ENCODE measurements at regions not wholly inside any gene's neighbourhood (a gene's known extent, or its start where the extent isn't known, plus 50 kb on each side); places are given as distances from the start of the nearest gene placed in this dataset.

DNA sequence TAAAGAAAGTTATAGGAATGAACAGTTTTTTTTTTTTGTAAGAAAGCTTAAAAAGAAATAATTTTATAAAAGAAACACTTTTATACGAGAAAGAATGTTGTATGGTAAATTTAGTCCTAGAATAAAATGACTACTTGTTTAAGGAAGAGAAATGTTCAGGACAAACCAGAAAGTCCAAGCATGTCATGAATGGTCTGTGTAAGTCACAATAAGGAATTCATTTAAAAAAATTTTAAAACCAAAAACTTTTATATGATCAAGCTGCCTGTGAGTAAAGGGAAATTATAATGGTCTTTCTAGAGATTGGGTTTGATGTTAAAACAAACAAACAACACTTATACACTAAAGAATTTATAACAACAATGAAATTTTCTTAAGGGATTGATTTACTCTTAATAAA is 858.9 kb upstream of the PCDH7 start:
- no peaks in the 10 kb centered on the region for H3K23me2 ChIP-seq (ENCODE audit: low read depth, low read length)
- H3K4me3 ChIP-seq (ENCODE audit: extremely low read depth in 1 of 4, insufficient read depth in 2 of 4, low read depth in 3 of 4, low read length in 4 of 4): no peak overlapping the region
- H3K4me2 ChIP-seq (ENCODE audit: insufficient read depth in 1 of 2, low read depth in 2 of 2, low read length in 2 of 2): no peak overlapping the region
- POLR2A ChIA-PET (ENCODE audit: partially characterized antibody): no interaction called here
- no peak overlapping the region for H4K5ac ChIP-seq (ENCODE audit: insufficient read length, low read depth, low read length)
- no peaks in the 10 kb centered on the region for H3K79me1 ChIP-seq (ENCODE audit: low read depth, low read length)
- no peak overlapping the region for H2AK5ac ChIP-seq (ENCODE audit: low read depth, low read length)
- H3K36me3 ChIP-seq (ENCODE audit: control insufficient read depth in 2 of 4, insufficient read depth in 4 of 4, low read length in 3 of 4): peaks cover 0 to 2% (median 0%) of the 10 kb centered on the region in 4 experiments; a peak in 4 of 8 replicates
- no peak overlapping the region for H3K4ac ChIP-seq (replicated peaks; ENCODE audit: insufficient read length, low read depth, low read length)
- DNase-seq (ENCODE audit: low read depth in 1 of 2, low spot score in 2 of 2): no peak
- no peak overlapping the region for H2BK20ac ChIP-seq (ENCODE audit: low read length)
- H2BK120ac ChIP-seq (replicated peaks; ENCODE audit: low read depth, low read length): no peak overlapping the region
- TF ChIP-seq SUZ12 (IDR thresholded peaks at IDR 0.05; ENCODE audit: low read length): no peak
- TF ChIP-seq RNF2 (IDR thresholded peaks at IDR 0.05; ENCODE audit: borderline replicate concordance, low read depth, low read length, missing control alignments, poor library complexity, severe bottlenecking): no peak
- TF ChIP-seq, protein P1, sequence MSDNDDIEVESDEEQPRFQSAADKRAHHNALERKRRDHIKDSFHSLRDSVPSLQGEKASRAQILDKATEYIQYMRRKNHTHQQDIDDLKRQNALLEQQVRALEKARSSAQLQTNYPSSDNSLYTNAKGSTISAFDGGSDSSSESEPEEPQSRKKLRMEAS (IDR thresholded peaks at IDR 0.05): no peak
- no peak for TF ChIP-seq JUND (IDR thresholded peaks at IDR 0.05; ENCODE audit: low read length)
- H3K18ac ChIP-seq (ENCODE audit: extremely low read depth, low read length): no peak overlapping the region
- no peak overlapping the region for H2BK5ac ChIP-seq (ENCODE audit: low read depth, low read length)
- H3K14ac ChIP-seq (ENCODE audit: insufficient read length): no peak overlapping the region
- H3K79me2 ChIP-seq (ENCODE audit: control insufficient read depth in 1 of 2, insufficient read depth in 2 of 2, low read length in 2 of 2): no peaks in the 10 kb centered on the region
- H2AFZ ChIP-seq (ENCODE audit: low read length): no peak overlapping the region
- H3K27ac ChIP-seq (ENCODE audit: low read depth, low read length): no peak overlapping the region
- H3K56ac ChIP-seq (replicated peaks; ENCODE audit: insufficient read length, low read depth, low read length): no peak overlapping the region
- peaks cover 0 to 5% (median 2%) of the 10 kb centered on the region in 4 experiments; a peak in 2 of 7 replicates for H3K4me1 ChIP-seq (replicated peaks in 1 of 4; ENCODE audit: control insufficient read depth in 3 of 4, insufficient read depth in 4 of 4, low read length in 3 of 4)
- H4K8ac ChIP-seq (ENCODE audit: extremely low read depth, insufficient read depth, low read length): no peak overlapping the region
- H2BK12ac ChIP-seq (ENCODE audit: low read depth, low read length): no peak overlapping the region
- WGBS, 2 experiments (ENCODE audit: extremely low coverage in 1 of 2, insufficient coverage in 1 of 2, insufficient read length in 1 of 2, insufficient replicate concordance in 2 of 2, low coverage in 1 of 2, low lambda C conversion rate in 2 of 2, missing lambda C conversion rate in 1 of 2): 100% methylated on average over 1 of the region's 1 CpG; no CpG with 5 or more reads in 1 of the 2 experiments
- no peaks in the 10 kb centered on the region for H4K20me1 ChIP-seq (replicated peaks in 1 of 2; ENCODE audit: control insufficient read depth in 1 of 2, insufficient read depth in 2 of 2, low read length in 2 of 2)
- CTCF ChIA-PET (ENCODE audit: partially characterized antibody): no interaction called here
- FAIRE-seq: no peak
- no peak overlapping the region for H4K91ac ChIP-seq (replicated peaks; ENCODE audit: insufficient read length, low read length)
- H3K9ac ChIP-seq (replicated peaks in 1 of 4; ENCODE audit: extremely low read depth in 1 of 4, low read depth in 3 of 4, low read length in 3 of 4): no peak overlapping the region
- no peak overlapping the region for H3K23ac ChIP-seq (ENCODE audit: insufficient read length)
- H3K9me3 ChIP-seq (ENCODE audit: insufficient read depth in 2 of 2, low read depth in 1 of 2, low read length in 1 of 2): peaks cover 5 to 40% of the 10 kb centered on the region in 2 experiments; a peak in 2 of 4 replicates
- no peaks in the 10 kb centered on the region for H3K27me3 ChIP-seq (replicated peaks in 1 of 4; ENCODE audit: control insufficient read depth in 3 of 4, extremely low read depth in 1 of 4, insufficient read depth in 3 of 4, low read length in 3 of 4)
- no peak overlapping the region for H2BK15ac ChIP-seq (ENCODE audit: low read length)
